WTC11 (cell line): ENCODE measurements at regions not wholly inside any gene's neighbourhood (a gene's known extent, or its start where the extent isn't known, plus 50 kb on each side); places are given as distances from the start of the nearest gene placed in this dataset.

Source experiments
- ATAC-seq: fragments of 200-7000 bp; cut with Tn5 transposase; 2 replicates; pipeline ENCODE4 v1.10.0; 2021; ENCODE audit warnings: mild to moderate bottlenecking, moderate library complexity
- CTCF ChIA-PET: fragments of 300-600 bp; sonication (Branson Sonifier 250); formaldehyde crosslinking; loops from one replicate; lab custom pipeline; 2021; ENCODE audit warnings: antibody characterized with exemption; lab: Charles Lee
- POLR2A ChIA-PET: fragments of 350-600 bp; sonication (Branson Sonifier 250); formaldehyde crosslinking; loops from one replicate; lab custom pipeline; 2021; ENCODE audit warnings: antibody characterized with exemption; lab: Charles Lee
- DNase-seq: peaks from one replicate; pipeline ENCODE4 v3.0.0; 2021; ENCODE audit warnings: low spot score
- H3K27ac Mint-ChIP-seq: 2 replicates; pipeline ENCODE4 v1.8.0; 2021; ENCODE audit warnings: mixed read lengths
- H3K27me3 Mint-ChIP-seq: 2 replicates; pipeline ENCODE4 v1.8.0; 2021; ENCODE audit warnings: low read depth, mild to moderate bottlenecking, moderate library complexity, mixed read lengths
- H3K36me3 Mint-ChIP-seq: 2 replicates; pipeline ENCODE4 v1.8.0; 2021; ENCODE audit warnings: mixed read lengths
- H3K4me1 Mint-ChIP-seq: 2 replicates; pipeline ENCODE4 v1.8.0; 2022; ENCODE audit warnings: mixed read lengths
- H3K4me3 Mint-ChIP-seq: 2 replicates; pipeline ENCODE4 v1.8.0; 2021; ENCODE audit warnings: mild to moderate bottlenecking, moderate library complexity, mixed read lengths
- H3K9me3 Mint-ChIP-seq: 2 replicates; pipeline ENCODE4 v1.8.0; 2021; ENCODE audit warnings: mixed read lengths
- AR ChIP-seq: fragments of 250-450 bp; sonication (Bioruptor Pico); IDR thresholded peaks from 2 replicates; pipeline ENCODE4 v1.9.0; 2021; ENCODE audit warnings: mild to moderate bottlenecking
- ARID4B ChIP-seq: sonication (generic); formaldehyde crosslinking; IDR thresholded peaks from 2 replicates; pipeline ENCODE4 v1.8.0; 2023; ENCODE audit warnings: missing genetic modification reagents, mild to moderate bottlenecking, borderline replicate concordance
- CBFB ChIP-seq: sonication (generic); formaldehyde crosslinking; IDR thresholded peaks from 2 replicates; pipeline ENCODE4 v1.8.1; 2022; ENCODE audit warnings: mild to moderate bottlenecking, low read depth, missing genetic modification reagents
- CDX4 ChIP-seq: fragments of 250-450 bp; sonication (Bioruptor Pico); IDR thresholded peaks from 2 replicates; pipeline ENCODE4 v1.9.0; 2021; ENCODE audit warnings: moderate library complexity, mild to moderate bottlenecking, inconsistent platforms, borderline replicate concordance
- E2F5 ChIP-seq: sonication (generic); formaldehyde crosslinking; IDR thresholded peaks from 2 replicates; pipeline ENCODE4 v1.8.1; 2022; ENCODE audit warnings: mild to moderate bottlenecking, moderate library complexity, missing genetic modification reagents
- EMX1 ChIP-seq: fragments of 250-450 bp; sonication (Bioruptor Pico); IDR thresholded peaks from 2 replicates; pipeline ENCODE4 v1.8.0; 2021; ENCODE audit warnings: mild to moderate bottlenecking
- FOXJ3 ChIP-seq: sonication (generic); formaldehyde crosslinking; IDR thresholded peaks from 2 replicates; pipeline ENCODE4 v1.9.0; 2021; ENCODE audit warnings: missing genetic modification reagents, mild to moderate bottlenecking, borderline replicate concordance
- IRF1 ChIP-seq: sonication (generic); formaldehyde crosslinking; IDR thresholded peaks from 2 replicates; pipeline ENCODE4 v1.8.0; 2023; ENCODE audit warnings: missing genetic modification reagents
- MLX ChIP-seq: sonication (generic); formaldehyde crosslinking; IDR thresholded peaks from 2 replicates; pipeline ENCODE4 v1.8.1; 2023; ENCODE audit warnings: mild to moderate bottlenecking, missing genetic modification reagents, moderate library complexity
- NFE2L1 ChIP-seq: sonication (generic); formaldehyde crosslinking; IDR thresholded peaks from 2 replicates; pipeline ENCODE4 v1.8.1; 2023; ENCODE audit warnings: missing genetic modification reagents
- NR1H2 ChIP-seq: sonication (generic); formaldehyde crosslinking; IDR thresholded peaks from 2 replicates; pipeline ENCODE4 v1.9.0; 2021; ENCODE audit warnings: mild to moderate bottlenecking, moderate library complexity, missing genetic modification reagents
- PREB ChIP-seq: sonication (generic); formaldehyde crosslinking; IDR thresholded peaks from 2 replicates; pipeline ENCODE4 v1.8.1; 2022; ENCODE audit warnings: mild to moderate bottlenecking, missing genetic modification reagents, moderate library complexity, borderline replicate concordance
- RORB ChIP-seq: fragments of 250-450 bp; sonication (Bioruptor Pico); IDR thresholded peaks from 2 replicates; pipeline ENCODE4 v1.9.0; 2021; ENCODE audit warnings: mild to moderate bottlenecking
- TEAD4 ChIP-seq: sonication (generic); formaldehyde crosslinking; IDR thresholded peaks from 2 replicates; pipeline ENCODE4 v1.8.0; 2022; ENCODE audit warnings: mild to moderate bottlenecking, missing genetic modification reagents
- TP53 ChIP-seq: sonication (generic); formaldehyde crosslinking; IDR thresholded peaks from 2 replicates; pipeline ENCODE4 v1.8.1; 2023; ENCODE audit warnings: mild to moderate bottlenecking, missing genetic modification reagents
- ZBTB43 ChIP-seq: sonication (generic); formaldehyde crosslinking; IDR thresholded peaks from 2 replicates; pipeline ENCODE4 v1.8.1; 2023; ENCODE audit warnings: mild to moderate bottlenecking, missing genetic modification reagents
- ZNF232 ChIP-seq: sonication (generic); formaldehyde crosslinking; IDR thresholded peaks from 2 replicates; pipeline ENCODE4 v1.8.0; 2022; ENCODE audit warnings: mild to moderate bottlenecking, missing genetic modification reagents
- ZNF396 ChIP-seq: fragments of 250-450 bp; sonication (Bioruptor Pico); IDR thresholded peaks from 2 replicates; pipeline ENCODE4 v1.8.0; 2021; ENCODE audit warnings: mild to moderate bottlenecking, moderate library complexity, borderline replicate concordance

GRCh38 chr4:23741681-23742191 is 148.1 kb downstream of the PPARGC1A start:
- H3K36me3 Mint-ChIP-seq: no peaks in the 10 kb centered on the region

GRCh38 chr4:23737571-23737970 is 152.3 kb downstream of the PPARGC1A start:
- ATAC-seq (no peak), DNase-seq (no peak)
- CTCF ChIA-PET: no interaction called here
- H3K36me3 Mint-ChIP-seq: no peaks in the 10 kb centered on the region
- peaks cover 12% of the 10 kb centered on the region; the same call in 1 of the 2 replicates for H3K9me3 Mint-ChIP-seq
- no peaks in the 10 kb centered on the region for H3K27me3 Mint-ChIP-seq
- no peak overlapping the region for H3K4me3 Mint-ChIP-seq
- POLR2A ChIA-PET: no interaction called here
- H3K4me1 Mint-ChIP-seq: peaks cover 9% of the 10 kb centered on the region
- no peak overlapping the region for H3K27ac Mint-ChIP-seq
- TF ChIP-seq NR1H2 (CRISPR knock-in tag) (no peak), ZNF232 (no peak), NFE2L1 (no peak), CDX4 (CRISPR knock-in tag) (no peak), CBFB (CRISPR knock-in tag) (no peak), ZBTB43 (CRISPR knock-in tag) (no peak), ARID4B (no peak), RORB (CRISPR knock-in tag) (no peak), TP53 (no peak), PREB (CRISPR knock-in tag) (no peak)

More at GRCh38 chr4:23741681-23742191, 148.1 kb downstream of the PPARGC1A start:
- peaks cover 20% of the 10 kb centered on the region for H3K9me3 Mint-ChIP-seq
- DNase-seq (no peak), ATAC-seq (no peak)
- POLR2A ChIA-PET: no interaction called here
- TF ChIP-seq ZNF396 (CRISPR knock-in tag) (no peak), TP53 (no peak), IRF1 (no peak), AR (CRISPR knock-in tag) (no peak), MLX (CRISPR knock-in tag) (no peak), TEAD4 (CRISPR knock-in tag) (no peak), E2F5 (no peak), FOXJ3 (CRISPR knock-in tag) (no peak), EMX1 (no peak)
- TF ChIP-seq, all 79 proteins: peak for 0
- H3K27ac Mint-ChIP-seq: no peak overlapping the region
- CTCF ChIA-PET: no interaction called here
- H3K4me1 Mint-ChIP-seq: no peaks in the 10 kb centered on the region
- H3K4me3 Mint-ChIP-seq: no peak overlapping the region
- no peaks in the 10 kb centered on the region for H3K27me3 Mint-ChIP-seq
